SK-N-SH (cell line): ENCODE measurements at regions not wholly inside any gene's neighbourhood (a gene's known extent, or its start where the extent isn't known, plus 50 kb on each side); places are given as distances from the start of the nearest gene placed in this dataset.

Source experiments
- ELF1 ChIP-seq: IDR thresholded peaks from 2 replicates; pipeline ENCODE4 v1.4.0; 2012
- EP300 ChIP-seq, 2 experiments: IDR thresholded peaks; 2 replicates each; pipeline versions ENCODE4 v1.4.0 to v1.6.1; 2012; ENCODE audit warnings: borderline replicate concordance in 1 of 2, low read depth in 1 of 2, low read length in 1 of 2
- EZH2phosphoT487 ChIP-seq: fragments of 200-600 bp; sonication (generic); IDR thresholded peaks from 2 replicates; pipeline ENCODE4 v1.6.1; 2017; ENCODE audit warnings: low read depth, mixed run types, mild to moderate bottlenecking, antibody characterized with exemption, moderate library complexity, borderline replicate concordance
- FOXJ3 ChIP-seq: sonication (generic); formaldehyde crosslinking; IDR thresholded peaks from 2 replicates; pipeline ENCODE4 v1.5.1; 2020; ENCODE audit warnings: mild to moderate bottlenecking, missing genetic modification reagents
- GABPA ChIP-seq: IDR thresholded peaks from 2 replicates; pipeline ENCODE4 v1.4.0; 2012; ENCODE audit warnings: low read depth, mild to moderate bottlenecking
- IRF3 ChIP-seq: fragments of 150-350 bp; IDR thresholded peaks from 2 replicates; pipeline ENCODE4 v1.6.1; 2016; ENCODE audit warnings: mild to moderate bottlenecking, low read depth, low read length
- NFIC ChIP-seq: IDR thresholded peaks from 2 replicates; pipeline ENCODE4 v1.4.0; 2012; ENCODE audit warnings: borderline replicate concordance
- NRF1 ChIP-seq: IDR thresholded peaks from 2 replicates; pipeline ENCODE4 v1.6.1; 2012; ENCODE audit warnings: low read depth, mild to moderate bottlenecking, low read length
- REST ChIP-seq: IDR thresholded peaks from 2 replicates; pipeline ENCODE4 v1.6.1; 2012; ENCODE audit warnings: mild to moderate bottlenecking, low read depth, low read length, moderate library complexity
- SIN3A ChIP-seq: IDR thresholded peaks from 2 replicates; pipeline ENCODE4 v1.6.1; 2012; ENCODE audit warnings: low read depth, mild to moderate bottlenecking, low read length, moderate library complexity, borderline replicate concordance
- TAF1 ChIP-seq: IDR thresholded peaks from 2 replicates; pipeline ENCODE4 v1.6.1; 2012; ENCODE audit warnings: low read depth, mild to moderate bottlenecking, low read length, moderate library complexity, borderline replicate concordance
- USF1 ChIP-seq: IDR thresholded peaks from 2 replicates; pipeline ENCODE4 v1.4.0; 2012; ENCODE audit warnings: low read depth, borderline replicate concordance
- TF ChIP-seq, protein P1 (sequence below): IDR thresholded peaks from 2 replicates; pipeline ENCODE4; 2012
- TF ChIP-seq, protein P2 (sequence below): IDR thresholded peaks from 2 replicates; pipeline ENCODE4 v1.4.0; 2012; ENCODE audit warnings: low read depth

DNA sequence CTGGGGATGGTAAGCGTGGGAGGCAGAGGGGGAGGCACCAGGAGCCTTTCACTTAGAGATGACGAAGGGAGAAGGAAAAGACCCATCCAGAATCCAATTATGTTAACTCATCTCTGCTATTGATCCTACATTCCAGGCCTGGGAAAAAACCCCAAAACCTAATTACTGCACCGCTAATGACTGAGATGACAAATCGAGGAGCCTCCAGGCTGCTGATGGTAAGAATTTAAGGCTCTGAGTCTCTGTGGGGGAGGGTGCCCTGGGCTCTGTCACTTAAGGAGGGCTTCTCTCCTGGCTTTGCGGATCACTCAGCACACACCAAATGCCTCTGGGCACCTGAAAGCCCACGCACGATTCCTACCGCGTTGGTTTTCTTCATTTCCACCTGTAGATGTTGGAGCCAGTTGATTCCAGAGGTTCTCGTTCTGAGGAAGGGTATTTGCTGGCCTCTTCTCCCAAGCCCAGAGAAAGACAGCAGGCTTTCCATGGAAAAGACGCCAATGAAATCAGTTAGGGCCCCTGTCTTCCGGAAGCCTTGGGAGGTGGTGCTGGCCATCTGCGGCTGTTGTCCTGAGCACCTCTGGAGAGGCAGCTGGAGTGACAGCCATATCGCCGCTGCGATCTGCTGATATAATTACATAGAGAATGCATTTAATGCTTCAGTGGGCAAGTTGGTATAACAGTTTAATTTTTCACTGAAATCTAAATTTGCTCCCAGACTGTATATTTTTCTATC is 751.2 kb downstream of the BRD1 start (continued):
- TF ChIP-seq USF1, result no peak
- no peak for TF ChIP-seq IRF3
- TF ChIP-seq SIN3A, result no peak
- no peak for TF ChIP-seq GABPA
- TF ChIP-seq, protein P1, sequence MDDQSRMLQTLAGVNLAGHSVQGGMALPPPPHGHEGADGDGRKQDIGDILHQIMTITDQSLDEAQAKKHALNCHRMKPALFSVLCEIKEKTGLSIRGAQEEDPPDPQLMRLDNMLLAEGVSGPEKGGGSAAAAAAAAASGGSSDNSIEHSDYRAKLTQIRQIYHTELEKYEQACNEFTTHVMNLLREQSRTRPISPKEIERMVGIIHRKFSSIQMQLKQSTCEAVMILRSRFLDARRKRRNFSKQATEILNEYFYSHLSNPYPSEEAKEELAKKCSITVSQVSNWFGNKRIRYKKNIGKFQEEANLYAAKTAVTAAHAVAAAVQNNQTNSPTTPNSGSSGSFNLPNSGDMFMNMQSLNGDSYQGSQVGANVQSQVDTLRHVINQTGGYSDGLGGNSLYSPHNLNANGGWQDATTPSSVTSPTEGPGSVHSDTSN, result no peak
- TF ChIP-seq, protein P2, sequence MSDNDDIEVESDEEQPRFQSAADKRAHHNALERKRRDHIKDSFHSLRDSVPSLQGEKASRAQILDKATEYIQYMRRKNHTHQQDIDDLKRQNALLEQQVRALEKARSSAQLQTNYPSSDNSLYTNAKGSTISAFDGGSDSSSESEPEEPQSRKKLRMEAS, result no peak
- TF ChIP-seq NFIC, result no peak
- no peak for TF ChIP-seq REST
- TF ChIP-seq NRF1, result no peak
- TF ChIP-seq ELF1, result no peak
- no peak for TF ChIP-seq TAF1
- TF ChIP-seq EZH2phosphoT487, result no peak
- no peak for TF ChIP-seq FOXJ3 (CRISPR knock-in tag)
- peak in 1 of 2 experiments; percentile 75; a peak in 2 of 4 replicates for TF ChIP-seq EP300 (IDR thresholded peaks at IDR 0.05; ENCODE audit: borderline replicate concordance in 1 of 2, low read depth in 1 of 2, low read length in 1 of 2)
